ENCODE measurements at regions not wholly inside any gene's neighbourhood (a gene's known extent, or its start where the extent isn't known, plus 50 kb on each side); places are given as distances from the start of the nearest gene placed in this dataset.

- Histone ChIP-seq H3K9me3 (ENCODE audit: low read length) (no peaks in the 10 kb centered on the region), H4K20me1 (ENCODE audit: insufficient read depth, low read length) (0 out of 2 replicates have a peak, but pooled peaks cover 2% of the 10 kb centered on the region), H3K9ac (ENCODE audit: insufficient read depth, low read depth, low read length) (no peak overlapping the region), H3K79me2 (ENCODE audit: insufficient read depth, low read length) (no peaks in the 10 kb centered on the region), H3K27ac (ENCODE audit: extremely low read length, insufficient read depth, low read length) (no peak overlapping the region), H3K4me2 (ENCODE audit: low read depth, low read length) (no peak overlapping the region), H2AFZ (ENCODE audit: low read length) (no peak overlapping the region), H3K4me1 (ENCODE audit: insufficient read depth, low read length) (no peaks in the 10 kb centered on the region), H3K27me3 (ENCODE audit: control insufficient read depth in 1 of 2, insufficient read depth in 2 of 2, low read length in 2 of 2) (peaks cover 4 to 49% of the 10 kb centered on the region in 2 experiments; a peak in 4 of 5 replicates), H3K4me3 (replicated peaks in 1 of 3; ENCODE audit: insufficient read depth in 1 of 3, low read depth in 2 of 3, low read length in 3 of 3) (no peak overlapping the region), H3K36me3 (replicated peaks in 1 of 2; ENCODE audit: control insufficient read depth in 1 of 2, insufficient read depth in 2 of 2, low read length in 2 of 2) (no peaks in the 10 kb centered on the region)
- ATAC-seq = no peak
- in situ Hi-C loops (cut with HindIII; ENCODE audit: extremely low pct_ligation_motif_present, low pct_unique_long_range_greater_than_20kb) (no loop called here), intact Hi-C loops (cut with micrococcal nuclease; ENCODE audit: unreplicated experiment) (no loop called here)
- CTCF ChIA-PET (ENCODE audit: low intra/inter-chr PET ratio, low total read pairs) = no interaction called here
- 18% methylated on average over 10 of the region's 22 CpGs for WGBS (ENCODE audit: low lambda C conversion rate)
- TF ChIP-seq TAF1 (CRISPR knock-in tag; IDR thresholded peaks at IDR 0.05) = no peak
- no peak for TF ChIP-seq TARDBP (CRISPR knock-in tag; IDR thresholded peaks at IDR 0.05)
- no peak for TF ChIP-seq PRDM15 (CRISPR knock-in tag; IDR thresholded peaks at IDR 0.05)
- no peak for TF ChIP-seq YY1 (IDR thresholded peaks at IDR 0.05; ENCODE audit: insufficient read depth, insufficient replicate concordance, low read depth, low read length)
- TF ChIP-seq ATF4 (CRISPR knock-in tag; IDR thresholded peaks at IDR 0.05) = no peak
- no peak for TF ChIP-seq ZBTB49 (CRISPR knock-in tag; IDR thresholded peaks at IDR 0.05; ENCODE audit: borderline replicate concordance)
- no peak for TF ChIP-seq DBP (CRISPR knock-in tag; IDR thresholded peaks at IDR 0.05; ENCODE audit: not compliant biosample characterization)
- TF ChIP-seq, protein P1, sequence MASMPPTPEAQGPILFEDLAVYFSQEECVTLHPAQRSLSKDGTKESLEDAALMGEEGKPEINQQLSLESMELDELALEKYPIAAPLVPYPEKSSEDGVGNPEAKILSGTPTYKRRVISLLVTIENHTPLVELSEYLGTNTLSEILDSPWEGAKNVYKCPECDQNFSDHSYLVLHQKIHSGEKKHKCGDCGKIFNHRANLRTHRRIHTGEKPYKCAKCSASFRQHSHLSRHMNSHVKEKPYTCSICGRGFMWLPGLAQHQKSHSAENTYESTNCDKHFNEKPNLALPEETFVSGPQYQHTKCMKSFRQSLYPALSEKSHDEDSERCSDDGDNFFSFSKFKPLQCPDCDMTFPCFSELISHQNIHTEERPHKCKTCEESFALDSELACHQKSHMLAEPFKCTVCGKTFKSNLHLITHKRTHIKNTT (CRISPR knock-in tag; IDR thresholded peaks at IDR 0.05) = no peak
- TF ChIP-seq ZNF260 (CRISPR knock-in tag; IDR thresholded peaks at IDR 0.05; ENCODE audit: borderline replicate concordance, low read depth) = no peak
- no peak for TF ChIP-seq ZNF3 (CRISPR knock-in tag; IDR thresholded peaks at IDR 0.05)
- no peak for TF ChIP-seq CEBPG (CRISPR knock-in tag; IDR thresholded peaks at IDR 0.05)
- no peak for TF ChIP-seq HOXA3 (CRISPR knock-in tag; IDR thresholded peaks at IDR 0.05)
- DNase-seq (ENCODE audit: low spot score) = no peak
- FAIRE-seq = no peak
- POLR2A ChIA-PET = no interaction called here
- BruUV-seq (replicated peaks) = no TSS peak
These were observed 76.4 kb upstream of the ARAP3 start for GRCh38 chr5:141758310-141758998.

Measured in HepG2 (cell line).